ENCODE measurements at regions not wholly inside any gene's neighbourhood (a gene's known extent, or its start where the extent isn't known, plus 50 kb on each side); places are given as distances from the start of the nearest gene placed in this dataset. TPM values are rescaled to one million over a fixed set of nuclear protein-coding genes. Genes with fewer than 3 reads are reported as not detected.

Small RNA genes in the stretch of these regions (microRNA-seq; reads per million reads assigned to microRNA genes)
- gene MIR1972-2: not detected

All from astrocyte (in vitro differentiated cells and primary cell).